T-cell (primary cell): ENCODE measurements at regions not wholly inside any gene's neighbourhood (a gene's known extent, or its start where the extent isn't known, plus 50 kb on each side); places are given as distances from the start of the nearest gene placed in this dataset.

Experiments used
- ATAC-seq, 4 experiments: fragments of 200-7000 bp in 3 of 4; fragments of 150-1000 bp in 1 of 4; cut with Tn5 transposase; replicated peaks in 1 of 4; 1 replicate in 3 of 4; 2 replicates in 1 of 4; pipeline ENCODE4 v1.10.0; 2021; ENCODE audit warnings: moderate library complexity in 3 of 4, mild to moderate bottlenecking in 2 of 4, moderate number of reproducible peaks in 1 of 4
- CTCF ChIA-PET, 2 donors: fragments of 300-600 bp; sonication (Branson Sonifier 250); formaldehyde crosslinking; loops; one replicate each; lab custom pipeline; 2022; ENCODE audit warnings: antibody characterized with exemption in 2 of 2; lab: Charles Lee
- POLR2A ChIA-PET, 2 donors: fragments of 300-600 bp; sonication (Branson Sonifier 250); formaldehyde crosslinking; loops; one replicate each; lab custom pipeline; 2022; ENCODE audit warnings: antibody characterized with exemption in 2 of 2; lab: Charles Lee
- DNase-seq, 35 experiments: peaks; one replicate each; pipeline versions ENCODE4 v3.0.0 to v3.0.0-alpha.2; 2013 to 2023
- H3K27ac ChIP-seq: one replicate; pipeline ENCODE4 v1.5.1; 2013; ENCODE audit warnings: low read length
- H3K27me3 ChIP-seq, 2 experiments: replicated peaks in 1 of 2; 1 replicate in 1 of 2; 2 replicates in 1 of 2; pipeline versions ENCODE4 v1.6.1 to v1.7.0; 2013; ENCODE audit warnings: low read length in 1 of 2, mixed read lengths in 1 of 2; ENCODE audit not compliant: control insufficient read depth in 2 of 2, insufficient read depth in 2 of 2; ENCODE audit errors: extremely low read depth in 1 of 2
- H3K36me3 ChIP-seq, 2 donors: 1 replicate in 1 of 2; 2 replicates in 1 of 2; pipeline versions ENCODE4 v1.6.1 to v1.7.0; 2013; ENCODE audit warnings: low read length in 1 of 2; ENCODE audit not compliant: control insufficient read depth in 2 of 2, insufficient read depth in 1 of 2; ENCODE audit errors: extremely low read depth in 1 of 2
- H3K4me1 ChIP-seq, 2 experiments: 1 replicate in 1 of 2; 2 replicates in 1 of 2; pipeline versions ENCODE4 v1.6.1 to v1.7.0; 2013; ENCODE audit warnings: low read length in 2 of 2, mixed read lengths in 1 of 2; ENCODE audit not compliant: insufficient read depth in 2 of 2, control insufficient read depth in 1 of 2; ENCODE audit errors: extremely low read depth in 1 of 2
- H3K4me3 ChIP-seq, 2 donors: 1 replicate in 1 of 2; 2 replicates in 1 of 2; pipeline versions ENCODE4 v1.5.1 to v1.7.0; 2013; ENCODE audit warnings: mild to moderate bottlenecking in 2 of 2, low read length in 1 of 2, moderate library complexity in 1 of 2; ENCODE audit not compliant: control insufficient read depth in 1 of 2; ENCODE audit errors: extremely low read depth in 1 of 2
- H3K9me3 ChIP-seq: 2 replicates; pipeline ENCODE4 v1.7.0; 2013
- H3K27ac Mint-ChIP-seq, 2 donors: one replicate each; pipeline ENCODE4 v1.8.0; 2020 to 2021; ENCODE audit warnings: mild to moderate bottlenecking in 2 of 2, mixed read lengths in 2 of 2
- H3K27me3 Mint-ChIP-seq, 2 donors: one replicate each; pipeline ENCODE4 v1.8.0; 2021 to 2022; ENCODE audit warnings: mixed read lengths in 2 of 2
- H3K36me3 Mint-ChIP-seq: one replicate; pipeline ENCODE4 v1.8.0; 2021; ENCODE audit warnings: mixed read lengths
- H3K4me1 Mint-ChIP-seq, 3 donors: one replicate each; pipeline ENCODE4 v1.8.0; 2020 to 2022; ENCODE audit warnings: mixed read lengths in 3 of 3, mild to moderate bottlenecking in 1 of 3
- H3K4me3 Mint-ChIP-seq, 3 donors: one replicate each; pipeline ENCODE4 v1.8.0; 2020 to 2022; ENCODE audit warnings: mild to moderate bottlenecking in 3 of 3, mixed read lengths in 3 of 3, moderate library complexity in 3 of 3
- H3K9me3 Mint-ChIP-seq, 3 donors: one replicate each; pipeline ENCODE4 v1.8.0; 2020 to 2022; ENCODE audit warnings: mixed read lengths in 3 of 3
- WGBS: methylation state at CpG from one replicate; pipeline ENCODE4 v1.1.5; 2013; ENCODE audit warnings: missing lambda C conversion rate; ENCODE audit not compliant: insufficient coverage; 5-methylcytosine and 5-hydroxymethylcytosine counted together

- no peaks in the 10 kb centered on the region for H3K27me3 Mint-ChIP-seq
- H3K4me1 Mint-ChIP-seq = no peaks in the 10 kb centered on the region
- POLR2A ChIA-PET = no interaction called here
- no peak overlapping the region for H3K4me3 ChIP-seq
- H3K36me3 ChIP-seq = no peaks in the 10 kb centered on the region
- DNase-seq (no peak), ATAC-seq (no peak)
- no CpG with 5 or more reads among the region's 2 CpGs for WGBS
- no peaks in the 10 kb centered on the region for H3K4me1 ChIP-seq
- H3K27ac Mint-ChIP-seq = no peak overlapping the region
- no peaks in the 10 kb centered on the region for H3K27me3 ChIP-seq
- no peaks in the 10 kb centered on the region for H3K36me3 Mint-ChIP-seq
- CTCF ChIA-PET = no interaction called here
- H3K9me3 ChIP-seq = no peaks in the 10 kb centered on the region
- H3K27ac ChIP-seq = no peak overlapping the region
- H3K4me3 Mint-ChIP-seq = no peak overlapping the region
- peaks cover 0 to 3% (median 3%) of the 10 kb centered on the region in 3 donors for H3K9me3 Mint-ChIP-seq
Observed at GRCh38 chr6:81562169-81562568, 190.3 kb downstream of the TENT5A start.

GRCh38 chr6:81561731-81562130, 190.8 kb downstream of the TENT5A start:
- no peaks in the 10 kb centered on the region for H3K4me1 Mint-ChIP-seq
- peaks cover 0 to 3% (median 3%) of the 10 kb centered on the region in 3 donors for H3K9me3 Mint-ChIP-seq
- Histone ChIP-seq H3K4me1 (no peaks in the 10 kb centered on the region), H3K4me3 (no peak overlapping the region), H3K27ac (no peak overlapping the region), H3K9me3 (no peaks in the 10 kb centered on the region), H3K36me3 (no peaks in the 10 kb centered on the region), H3K27me3 (no peaks in the 10 kb centered on the region)
- WGBS = no CpG with 5 or more reads among the region's 2 CpGs
- no peak for ATAC-seq
- ChIA-PET CTCF (no interaction called here), POLR2A (no interaction called here)
- H3K27ac Mint-ChIP-seq = no peak overlapping the region
- no peak for DNase-seq
- no peaks in the 10 kb centered on the region for H3K36me3 Mint-ChIP-seq
- H3K27me3 Mint-ChIP-seq = no peaks in the 10 kb centered on the region
- H3K4me3 Mint-ChIP-seq = no peak overlapping the region

- no peaks in the 10 kb centered on the region for H3K4me1 Mint-ChIP-seq
- no peaks in the 10 kb centered on the region for H3K36me3 Mint-ChIP-seq
- H3K27me3 Mint-ChIP-seq = no peaks in the 10 kb centered on the region
- Histone ChIP-seq H3K9me3 (no peaks in the 10 kb centered on the region), H3K27ac (no peak overlapping the region), H3K4me3 (no peak overlapping the region), H3K36me3 (no peaks in the 10 kb centered on the region), H3K4me1 (no peaks in the 10 kb centered on the region), H3K27me3 (no peaks in the 10 kb centered on the region)
- DNase-seq (no peak), ATAC-seq (no peak)
- H3K4me3 Mint-ChIP-seq = no peak overlapping the region
- no peak overlapping the region for H3K27ac Mint-ChIP-seq
- WGBS = no CpG with 5 or more reads among the region's 2 CpGs
- H3K9me3 Mint-ChIP-seq = peaks cover 0 to 3% (median 3%) of the 10 kb centered on the region in 3 donors
- POLR2A ChIA-PET = no interaction called here
- CTCF ChIA-PET = no interaction called here
Observed at GRCh38 chr6:81561071-81561564, 191.4 kb downstream of the TENT5A start.

GRCh38 chr6:81557811-81558210, 194.7 kb downstream of the TENT5A start:
- Histone ChIP-seq H3K4me3 (no peak overlapping the region), H3K36me3 (no peaks in the 10 kb centered on the region), H3K9me3 (no peaks in the 10 kb centered on the region), H3K4me1 (no peaks in the 10 kb centered on the region), H3K27ac (no peak overlapping the region), H3K27me3 (no peaks in the 10 kb centered on the region)
- ATAC-seq (no peak), DNase-seq (no peak)
- H3K27ac Mint-ChIP-seq = no peak overlapping the region
- peaks cover 0 to 4% (median 0%) of the 10 kb centered on the region in 3 donors for H3K9me3 Mint-ChIP-seq
- WGBS = 67% methylated on average over 1 of the region's 1 CpG
- CTCF ChIA-PET = no interaction called here
- no peak overlapping the region for H3K4me3 Mint-ChIP-seq
- POLR2A ChIA-PET = interaction anchor here in 1 of 2 donors (0.7 kb wide), 1 partner anchor 8 kb away, joined by 3 read pairs; no protein-coding TSS in a partner anchor
- no peaks in the 10 kb centered on the region for H3K36me3 Mint-ChIP-seq
- H3K4me1 Mint-ChIP-seq = no peaks in the 10 kb centered on the region
- no peaks in the 10 kb centered on the region for H3K27me3 Mint-ChIP-seq

- Histone ChIP-seq H3K4me1 (no peaks in the 10 kb centered on the region), H3K9me3 (no peaks in the 10 kb centered on the region), H3K27me3 (no peaks in the 10 kb centered on the region), H3K4me3 (no peak overlapping the region), H3K36me3 (no peaks in the 10 kb centered on the region), H3K27ac (no peak overlapping the region)
- WGBS = no CpG with 5 or more reads among the region's 2 CpGs
- DNase-seq = no peak
- Mint-ChIP-seq H3K36me3 (no peaks in the 10 kb centered on the region), H3K9me3 (peaks cover 0 to 4% (median 3%) of the 10 kb centered on the region in 3 donors), H3K27ac (no peak overlapping the region), H3K4me1 (no peaks in the 10 kb centered on the region), H3K4me3 (no peak overlapping the region), H3K27me3 (no peaks in the 10 kb centered on the region)
- CTCF ChIA-PET = no interaction called here
- ATAC-seq = no peak
- POLR2A ChIA-PET = interaction anchor here in 1 of 2 donors (0.5 kb wide), 1 partner anchor 1229 kb away, joined by 3 read pairs; no protein-coding TSS in a partner anchor
Observed at GRCh38 chr6:81556551-81556950, 195.9 kb downstream of the TENT5A start.

GRCh38 chr6:81553216-81553615, 199.3 kb downstream of the TENT5A start:
- DNase-seq (no peak), ATAC-seq (no peak)
- Histone ChIP-seq H3K9me3 (no peaks in the 10 kb centered on the region), H3K4me3 (no peak overlapping the region), H3K27ac (no peak overlapping the region), H3K27me3 (no peaks in the 10 kb centered on the region), H3K4me1 (no peaks in the 10 kb centered on the region), H3K36me3 (no peaks in the 10 kb centered on the region)
- H3K27ac Mint-ChIP-seq = no peak overlapping the region
- no peaks in the 10 kb centered on the region for H3K4me1 Mint-ChIP-seq
- ChIA-PET CTCF (no interaction called here), POLR2A (no interaction called here)
- WGBS = no CpG with 5 or more reads among the region's 2 CpGs
- no peaks in the 10 kb centered on the region for H3K36me3 Mint-ChIP-seq
- no peak overlapping the region for H3K4me3 Mint-ChIP-seq
- H3K27me3 Mint-ChIP-seq = no peaks in the 10 kb centered on the region
- peaks cover 4 to 8% (median 7%) of the 10 kb centered on the region in 3 donors for H3K9me3 Mint-ChIP-seq

- no peaks in the 10 kb centered on the region for H3K4me1 Mint-ChIP-seq
Observed at GRCh38 chr6:81552644-81553043, 199.8 kb downstream of the TENT5A start.

More at GRCh38 chr6:81552644-81553043, 199.8 kb downstream of the TENT5A start:
- H3K27me3 ChIP-seq = no peaks in the 10 kb centered on the region
- no peaks in the 10 kb centered on the region for H3K9me3 ChIP-seq
- no peak overlapping the region for H3K4me3 ChIP-seq
- Mint-ChIP-seq H3K36me3 (no peaks in the 10 kb centered on the region), H3K4me3 (no peak overlapping the region), H3K9me3 (peaks cover 4 to 8% (median 7%) of the 10 kb centered on the region in 3 donors), H3K27me3 (no peaks in the 10 kb centered on the region), H3K27ac (no peak overlapping the region)
- H3K36me3 ChIP-seq = no peaks in the 10 kb centered on the region
- DNase-seq = no peak
- H3K27ac ChIP-seq = no peak overlapping the region
- ATAC-seq = no peak
- no peaks in the 10 kb centered on the region for H3K4me1 ChIP-seq
- WGBS = no CpG with 5 or more reads among the region's 3 CpGs
- POLR2A ChIA-PET = no interaction called here
- CTCF ChIA-PET = no interaction called here
